Fibroblast of skin of left quadriceps (primary cell): ENCODE measurements at regions not wholly inside any gene's neighbourhood (a gene's known extent, or its start where the extent isn't known, plus 50 kb on each side); places are given as distances from the start of the nearest gene placed in this dataset.
"Not testable (repeated sequence)": the region's sequence is repeated elsewhere in the genome, so short reads cannot be mapped to it uniquely, and the experiment has no call there.

Source experiments
- DNase-seq, 2 experiments: peaks; one replicate each; pipeline ENCODE4 v3.0.0-alpha.2; 2013; ENCODE audit warnings: low read depth in 2 of 2

GRCh38 chr6:71007298-71007697 lies 50.4 kb upstream of the B3GAT2 start:
- DNase-seq, result not testable (repeated sequence)

- no peak for DNase-seq
Measured at GRCh38 chr6:71011871-71012371, 55.1 kb upstream of the B3GAT2 start.

GRCh38 chr6:71012866-71013469 lies 56.1 kb upstream of the B3GAT2 start:
- peak; percentile 15 to 26 for DNase-seq

- DNase-seq, result no peak
Measured at GRCh38 chr6:71015392-71015791, 58.5 kb upstream of the B3GAT2 start.

- DNase-seq, result no peak
Measured at GRCh38 chr6:71028236-71028876, 71.5 kb upstream of the B3GAT2 start.

- DNase-seq, result no peak
Measured at GRCh38 chr6:71028877-71029252, 72.0 kb upstream of the B3GAT2 start.

GRCh38 chr6:71029555-71029954 lies 72.7 kb upstream of the B3GAT2 start:
- no peak for DNase-seq

GRCh38 chr6:71031912-71032311 lies 75.1 kb upstream of the B3GAT2 start:
- no peak for DNase-seq

GRCh38 chr6:71033171-71033570 lies 76.3 kb upstream of the B3GAT2 start:
- no peak for DNase-seq

GRCh38 chr6:71033890-71034289 lies 77.0 kb upstream of the B3GAT2 start:
- DNase-seq, result no peak

GRCh38 chr6:71034563-71035345 lies 77.9 kb upstream of the B3GAT2 start:
- DNase-seq, result no peak

GRCh38 chr6:71035871-71036270 lies 79.0 kb upstream of the B3GAT2 start:
- no peak for DNase-seq

- no peak for DNase-seq
Measured at GRCh38 chr6:71038711-71039344, 82.0 kb upstream of the B3GAT2 start.

GRCh38 chr6:71040043-71040442 lies 83.2 kb upstream of the B3GAT2 start:
- DNase-seq, result no peak

- DNase-seq, result no peak
Measured at GRCh38 chr6:71040841-71041240, 84.0 kb upstream of the B3GAT2 start.

- DNase-seq, result no peak
Measured at GRCh38 chr6:71043902-71044301, 87.0 kb upstream of the B3GAT2 start.

GRCh38 chr6:71044753-71045152 lies 87.9 kb upstream of the B3GAT2 start:
- DNase-seq, result no peak

GRCh38 chr6:71045296-71045695 lies 88.4 kb upstream of the B3GAT2 start:
- no peak for DNase-seq

- no peak for DNase-seq
Measured at GRCh38 chr6:71047417-71047816, 90.6 kb upstream of the B3GAT2 start.

GRCh38 chr6:71048320-71049164 lies 91.7 kb upstream of the B3GAT2 start:
- no peak for DNase-seq

- no peak for DNase-seq
Measured at GRCh38 chr6:71049198-71049770, 92.4 kb upstream of the B3GAT2 start.
